GM12878 (cell line): ENCODE measurements at regions not wholly inside any gene's neighbourhood (a gene's known extent, or its start where the extent isn't known, plus 50 kb on each side); places are given as distances from the start of the nearest gene placed in this dataset.

Experiments used
- ATAC-seq: fragments of 200-7000 bp; cut with Tn5 transposase; 3 replicates; pipeline ENCODE4 v1.9.1; 2020; ENCODE audit warnings: mild to moderate bottlenecking, moderate library complexity
- BruUV-seq: library from RNA; stranded (reverse); fragments of 400-500 nt; replicated peaks from 2 replicates; lab custom pipeline; 2021; lab: Mats Ljungman, UMichigan
- CTCF ChIA-PET: fragments of 300-600 bp; sonication (Branson Sonifier 250); formaldehyde crosslinking; extraction: SDS; loops from one replicate; lab custom pipeline; 2021; ENCODE audit warnings: inconsistent platforms; lab: Yijun Ruan, JAX
- POLR2A ChIA-PET: fragments of 350-600 bp; formaldehyde crosslinking; extraction: SDS; loops from one replicate; lab custom pipeline; 2021; ENCODE audit warnings: inconsistent platforms; lab: Charles Lee
- RAD21 ChIA-PET: fragments of 300-600 bp; sonication (Branson Sonifier 250); formaldehyde crosslinking; loops from one replicate; lab custom pipeline; 2023; ENCODE audit warnings: antibody characterized with exemption; ENCODE audit not compliant: unreplicated experiment; lab: Charles Lee
- SMC1A ChIA-PET: fragments of 300-600 bp; sonication (Branson Sonifier 250); formaldehyde crosslinking; loops from one replicate; lab custom pipeline; 2023; ENCODE audit not compliant: unreplicated experiment, uncharacterized antibody; lab: Charles Lee
- DNase-seq: peaks from one replicate; pipeline ENCODE4 v3.0.0-alpha.2; 2011; ENCODE audit warnings: low read depth, low spot score
- FAIRE-seq: peaks from 3 replicates; lab custom pipeline; 2011; peaks lifted over from hg19 to GRCh38; lab: Jason Lieb, UNC
- H2AFZ ChIP-seq: 2 replicates; pipeline ENCODE4 v1.6.0; 2011; ENCODE audit warnings: low read depth, low read length, control low read depth; ENCODE audit not compliant: control insufficient read depth
- H3K27ac ChIP-seq: 2 replicates; pipeline ENCODE4 v1.5.1; 2011; ENCODE audit warnings: control low read depth; ENCODE audit not compliant: control insufficient read depth, insufficient read depth
- H3K27me3 ChIP-seq, 2 experiments: replicated peaks in 1 of 2; 2 replicates each; pipeline versions ENCODE4 v1.6.0 to v1.6.1; 2011; ENCODE audit warnings: low read length in 1 of 2; ENCODE audit not compliant: control insufficient read depth in 2 of 2, insufficient read depth in 2 of 2
- H3K36me3 ChIP-seq, 2 experiments: 2 replicates each; pipeline ENCODE4 v1.5.1; 2011; ENCODE audit warnings: low read length in 1 of 2; ENCODE audit not compliant: control insufficient read depth in 2 of 2, insufficient read depth in 2 of 2
- H3K4me1 ChIP-seq: 2 replicates; pipeline ENCODE4 v1.6.1; 2011; ENCODE audit warnings: mild to moderate bottlenecking, low read length, moderate library complexity, mixed read lengths; ENCODE audit not compliant: control insufficient read depth, insufficient read depth
- H3K4me2 ChIP-seq: 2 replicates; pipeline ENCODE4 v1.6.0; 2011; ENCODE audit warnings: control low read depth; ENCODE audit not compliant: control insufficient read depth, insufficient read depth
- H3K4me3 ChIP-seq: fragments of 200-600 bp; sonication (generic); 2 replicates; pipeline ENCODE4 v1.5.1; 2016
- H3K79me2 ChIP-seq: 2 replicates; pipeline ENCODE4 v1.6.0; 2011; ENCODE audit warnings: low read length; ENCODE audit not compliant: control insufficient read depth, insufficient read depth
- H3K9ac ChIP-seq: 2 replicates; pipeline ENCODE4 v1.8.0; 2011; ENCODE audit warnings: low read length, control low read depth, mixed read lengths; ENCODE audit not compliant: control insufficient read depth, insufficient read depth
- H3K9me3 ChIP-seq: replicated peaks from 3 replicates; pipeline ENCODE4 v1.5.1; 2011; ENCODE audit warnings: mild to moderate bottlenecking, low read length; ENCODE audit not compliant: control insufficient read depth, insufficient read depth
- H4K20me1 ChIP-seq: 2 replicates; pipeline ENCODE4 v1.6.0; 2011; ENCODE audit not compliant: control insufficient read depth, insufficient read depth
- ESRRA ChIP-seq: IDR thresholded peaks from 2 replicates; pipeline ENCODE4 v1.6.1; 2012; ENCODE audit warnings: mild to moderate bottlenecking, low read length, improper control_type of control experiment
- ETV6 ChIP-seq, 2 experiments: fragments of 450-650 bp in 1 of 2; IDR thresholded peaks in 1 of 2; conservative IDR thresholded peaks in 1 of 2; 2 replicates each; pipeline ENCODE4 v1.6.1; 2014; ENCODE audit warnings: antibody characterized with exemption in 1 of 2, borderline replicate concordance in 1 of 2, low read depth in 1 of 2, mild to moderate bottlenecking in 1 of 2, moderate library complexity in 1 of 2
- MYB ChIP-seq: fragments of 150-350 bp; IDR thresholded peaks from 2 replicates; pipeline ENCODE4 v1.6.1; 2014; ENCODE audit warnings: mild to moderate bottlenecking, low read depth, low read length, borderline replicate concordance
- STAT3 ChIP-seq: IDR thresholded peaks from 2 replicates; pipeline ENCODE4 v1.6.1; 2011; ENCODE audit warnings: low read depth, low read length, improper control_type of control experiment
- YY1 ChIP-seq: IDR thresholded peaks from 2 replicates; pipeline ENCODE4 v1.6.1; 2011; ENCODE audit warnings: low read depth, mild to moderate bottlenecking, low read length
- WGBS: methylation state at CpG from one replicate; pipeline ENCODE4 v1.1.6; 2016; ENCODE audit warnings: low lambda C conversion rate; ENCODE audit not compliant: insufficient replicate concordance, insufficient coverage; ENCODE audit errors: missing lambda C conversion rate; 5-methylcytosine and 5-hydroxymethylcytosine counted together
- in situ Hi-C: fragments of 300-500 bp; cut with MboI; formaldehyde crosslinking; loops from 9 replicates; pipeline ENCODE4 v1.14.3; 2018; ENCODE audit warnings: mixed read lengths
- intact Hi-C: fragments of 100-400 bp; cut with micrococcal nuclease; formaldehyde crosslinking; loops from one replicate; pipeline ENCODE4 v1.14.2; 2022; ENCODE audit not compliant: unreplicated experiment
- TF ChIP-seq, protein P1 (sequence below): IDR thresholded peaks from 2 replicates; pipeline ENCODE4 v1.6.1; 2011; ENCODE audit warnings: low read depth, low read length, improper control_type of control experiment, borderline replicate concordance

DNA sequence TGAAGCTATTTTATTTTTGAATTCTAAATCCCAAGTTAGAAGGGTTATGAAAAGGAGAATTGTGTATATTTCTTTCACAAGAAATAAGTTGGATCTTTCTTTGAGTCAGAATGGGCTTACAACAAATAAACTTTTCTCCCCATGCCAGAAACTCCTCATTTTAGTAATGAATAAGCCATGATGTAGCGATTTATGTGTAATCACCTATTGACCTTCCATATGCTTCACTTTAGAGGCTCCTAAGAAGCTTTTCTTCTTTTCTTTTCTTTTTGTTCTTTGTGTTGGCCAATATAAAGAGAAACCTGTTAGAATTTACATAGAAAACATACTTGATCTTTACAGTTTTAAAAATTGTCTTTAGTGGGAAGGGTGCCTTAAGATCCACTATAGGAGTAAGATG, 370.2 kb downstream of the UTRN start:
- ChIA-PET RAD21 (interaction anchor here (1.2 to 1.6 kb wide), 3 partner anchors 24 to 126 kb away, joined by 3 to 4 read pairs (median 3); no protein-coding TSS in a partner anchor), SMC1A (interaction anchor here (0.7 to 2.9 kb wide), 10 partner anchors 9 to 123 kb away, joined by 3 to 15 read pairs (median 4); no protein-coding TSS in a partner anchor), POLR2A (no interaction called here), CTCF (interaction anchor here (0.8 to 3.1 kb wide), 5 partner anchors 8 to 1142 kb away, joined by 3 to 16 read pairs (median 3); no protein-coding TSS in a partner anchor)
- Histone ChIP-seq H3K27me3 (no peaks in the 10 kb centered on the region), H3K27ac (no peak overlapping the region), H3K4me3 (no peak overlapping the region), H2AFZ (no peak overlapping the region), H3K79me2 (no peaks in the 10 kb centered on the region; the same call in 1 of the 2 replicates), H3K9ac (no peak overlapping the region), H3K9me3 (no peaks in the 10 kb centered on the region; the same call in 2 of the 3 replicates), H3K36me3 (no peaks in the 10 kb centered on the region), H3K4me1 (peaks cover 8% of the 10 kb centered on the region), H3K4me2 (no peak overlapping the region), H4K20me1 (no peaks in the 10 kb centered on the region)
- intact Hi-C loops (no loop called here), in situ Hi-C loops (no loop called here)
- TF ChIP-seq, protein P1, sequence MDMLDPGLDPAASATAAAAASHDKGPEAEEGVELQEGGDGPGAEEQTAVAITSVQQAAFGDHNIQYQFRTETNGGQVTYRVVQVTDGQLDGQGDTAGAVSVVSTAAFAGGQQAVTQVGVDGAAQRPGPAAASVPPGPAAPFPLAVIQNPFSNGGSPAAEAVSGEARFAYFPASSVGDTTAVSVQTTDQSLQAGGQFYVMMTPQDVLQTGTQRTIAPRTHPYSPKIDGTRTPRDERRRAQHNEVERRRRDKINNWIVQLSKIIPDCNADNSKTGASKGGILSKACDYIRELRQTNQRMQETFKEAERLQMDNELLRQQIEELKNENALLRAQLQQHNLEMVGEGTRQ: no peak
- TF ChIP-seq YY1: no peak
- no peak for TF ChIP-seq ESRRA
- no peak for TF ChIP-seq STAT3
- TF ChIP-seq ETV6 (conservative IDR thresholded peaks at IDR 0.05 in 1 of 2, IDR thresholded peaks at IDR 0.05 in 1 of 2; ENCODE audit: borderline replicate concordance in 1 of 2, low read depth in 1 of 2): no peak
- no peak for TF ChIP-seq MYB
- no TSS peak for BruUV-seq
- FAIRE-seq (no peak), ATAC-seq (no peak), DNase-seq (no peak)
- WGBS: 100% methylated on average over 1 of the region's 1 CpG
